ENCODE measurements at regions not wholly inside any gene's neighbourhood (a gene's known extent, or its start where the extent isn't known, plus 50 kb on each side); places are given as distances from the start of the nearest gene placed in this dataset.

- H3K4me3 ChIP-seq (ENCODE audit: low read depth, low read length), result no peak overlapping the region
- DNase-seq (ENCODE audit: low read depth), result no peak
- TF ChIP-seq, protein P1, sequence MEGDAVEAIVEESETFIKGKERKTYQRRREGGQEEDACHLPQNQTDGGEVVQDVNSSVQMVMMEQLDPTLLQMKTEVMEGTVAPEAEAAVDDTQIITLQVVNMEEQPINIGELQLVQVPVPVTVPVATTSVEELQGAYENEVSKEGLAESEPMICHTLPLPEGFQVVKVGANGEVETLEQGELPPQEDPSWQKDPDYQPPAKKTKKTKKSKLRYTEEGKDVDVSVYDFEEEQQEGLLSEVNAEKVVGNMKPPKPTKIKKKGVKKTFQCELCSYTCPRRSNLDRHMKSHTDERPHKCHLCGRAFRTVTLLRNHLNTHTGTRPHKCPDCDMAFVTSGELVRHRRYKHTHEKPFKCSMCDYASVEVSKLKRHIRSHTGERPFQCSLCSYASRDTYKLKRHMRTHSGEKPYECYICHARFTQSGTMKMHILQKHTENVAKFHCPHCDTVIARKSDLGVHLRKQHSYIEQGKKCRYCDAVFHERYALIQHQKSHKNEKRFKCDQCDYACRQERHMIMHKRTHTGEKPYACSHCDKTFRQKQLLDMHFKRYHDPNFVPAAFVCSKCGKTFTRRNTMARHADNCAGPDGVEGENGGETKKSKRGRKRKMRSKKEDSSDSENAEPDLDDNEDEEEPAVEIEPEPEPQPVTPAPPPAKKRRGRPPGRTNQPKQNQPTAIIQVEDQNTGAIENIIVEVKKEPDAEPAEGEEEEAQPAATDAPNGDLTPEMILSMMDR (IDR thresholded peaks at IDR 0.05; ENCODE audit: control insufficient read depth, extremely low read depth, insufficient read depth), result no peak
These were observed 330.3 kb downstream of the UACA start for GRCh38 chr15:70432924-70433495.

- TF ChIP-seq, protein P1 (IDR thresholded peaks at IDR 0.05; ENCODE audit: control insufficient read depth, extremely low read depth, insufficient read depth), result no peak
- no peak overlapping the region for H3K4me3 ChIP-seq (ENCODE audit: low read depth, low read length)
- DNase-seq (ENCODE audit: low read depth), result no peak
These were observed 331.5 kb downstream of the UACA start for GRCh38 chr15:70431854-70432253.

GRCh38 chr15:70430069-70430468 lies 332.4 kb upstream of the TLE3 start:
- DNase-seq (ENCODE audit: low read depth), result no peak
- H3K4me3 ChIP-seq (ENCODE audit: low read depth, low read length), result no peak overlapping the region
- TF ChIP-seq, protein P1 (IDR thresholded peaks at IDR 0.05; ENCODE audit: control insufficient read depth, extremely low read depth, insufficient read depth), result no peak

GRCh38 chr15:70429056-70429722 lies 331.5 kb upstream of the TLE3 start:
- H3K4me3 ChIP-seq (ENCODE audit: low read depth, low read length), result no peak overlapping the region
- TF ChIP-seq, protein P1 (IDR thresholded peaks at IDR 0.05; ENCODE audit: control insufficient read depth, extremely low read depth, insufficient read depth), result no peak
- no peak for DNase-seq (ENCODE audit: low read depth)

DNA sequence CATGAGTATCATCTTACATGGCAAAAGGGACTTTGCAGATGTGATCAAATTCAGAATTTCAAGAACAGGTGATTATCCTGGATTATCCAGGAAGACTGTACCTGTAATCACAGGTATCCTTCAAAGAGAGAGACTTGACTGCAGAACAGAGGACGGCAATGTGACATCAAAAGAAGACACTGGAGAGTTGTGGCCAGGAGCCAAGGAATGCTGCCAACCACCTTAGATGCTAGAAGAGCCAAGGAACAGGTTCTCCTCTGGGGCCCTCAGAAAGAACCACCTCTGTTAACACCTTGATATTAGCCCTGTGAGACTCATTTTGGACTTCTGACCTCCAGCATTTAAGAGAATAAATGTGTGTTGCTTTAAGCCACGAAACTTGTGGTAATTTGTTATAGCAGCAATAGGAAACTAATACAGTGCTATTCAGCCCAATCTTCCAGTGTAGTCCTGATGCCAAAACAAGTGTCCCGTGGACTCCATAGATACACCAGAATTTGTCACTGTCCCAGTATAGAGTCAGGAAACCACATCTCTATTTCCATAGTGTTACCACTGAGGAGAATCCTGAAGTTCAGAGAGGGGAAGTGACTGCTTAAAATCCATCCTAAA lies 330.6 kb upstream of the TLE3 start:
- TF ChIP-seq, protein P1 (IDR thresholded peaks at IDR 0.05; ENCODE audit: control insufficient read depth, extremely low read depth, insufficient read depth), result no peak
- no peak overlapping the region for H3K4me3 ChIP-seq (ENCODE audit: low read depth, low read length)
- no peak for DNase-seq (ENCODE audit: low read depth)

- no peak for DNase-seq (ENCODE audit: low read depth)
- H3K4me3 ChIP-seq (ENCODE audit: low read depth, low read length), result no peak overlapping the region
- TF ChIP-seq, protein P1 (IDR thresholded peaks at IDR 0.05; ENCODE audit: control insufficient read depth, extremely low read depth, insufficient read depth), result no peak
These were observed 329.7 kb upstream of the TLE3 start for GRCh38 chr15:70427167-70428120.
